Upper lobe of left lung (tissue), 4 donors: ENCODE measurements at regions not wholly inside any gene's neighbourhood (a gene's known extent, or its start where the extent isn't known, plus 50 kb on each side); places are given as distances from the start of the nearest gene placed in this dataset.

Experiments
- EP300 ChIP-seq, 4 donors: sonication (generic); formaldehyde crosslinking; IDR thresholded peaks; one replicate each; pipeline ENCODE4 v1.5.1; 2017; ENCODE audit warnings: antibody characterized with exemption in 4 of 4, control low read depth in 2 of 4
- TF ChIP-seq, protein P1 (sequence below), 6 experiments: fragments of 450-650 bp in 4 of 6; fragments of 200-600 bp in 2 of 6; sonication (generic) in 2 of 6; IDR thresholded peaks; one replicate each; pipeline ENCODE4 v1.5.1; 2016 to 2019; ENCODE audit warnings: antibody characterized with exemption in 6 of 6

- TF ChIP-seq, protein P1, sequence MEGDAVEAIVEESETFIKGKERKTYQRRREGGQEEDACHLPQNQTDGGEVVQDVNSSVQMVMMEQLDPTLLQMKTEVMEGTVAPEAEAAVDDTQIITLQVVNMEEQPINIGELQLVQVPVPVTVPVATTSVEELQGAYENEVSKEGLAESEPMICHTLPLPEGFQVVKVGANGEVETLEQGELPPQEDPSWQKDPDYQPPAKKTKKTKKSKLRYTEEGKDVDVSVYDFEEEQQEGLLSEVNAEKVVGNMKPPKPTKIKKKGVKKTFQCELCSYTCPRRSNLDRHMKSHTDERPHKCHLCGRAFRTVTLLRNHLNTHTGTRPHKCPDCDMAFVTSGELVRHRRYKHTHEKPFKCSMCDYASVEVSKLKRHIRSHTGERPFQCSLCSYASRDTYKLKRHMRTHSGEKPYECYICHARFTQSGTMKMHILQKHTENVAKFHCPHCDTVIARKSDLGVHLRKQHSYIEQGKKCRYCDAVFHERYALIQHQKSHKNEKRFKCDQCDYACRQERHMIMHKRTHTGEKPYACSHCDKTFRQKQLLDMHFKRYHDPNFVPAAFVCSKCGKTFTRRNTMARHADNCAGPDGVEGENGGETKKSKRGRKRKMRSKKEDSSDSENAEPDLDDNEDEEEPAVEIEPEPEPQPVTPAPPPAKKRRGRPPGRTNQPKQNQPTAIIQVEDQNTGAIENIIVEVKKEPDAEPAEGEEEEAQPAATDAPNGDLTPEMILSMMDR (IDR thresholded peaks at IDR 0.05) = no peak
- no peak for TF ChIP-seq EP300 (IDR thresholded peaks at IDR 0.05)
Observed at GRCh38 chr5:74013222-74013621, 387.2 kb downstream of the ARHGEF28 start.
